Left lobe of liver (tissue), 2 donors: ENCODE measurements at regions not wholly inside any gene's neighbourhood (a gene's known extent, or its start where the extent isn't known, plus 50 kb on each side); places are given as distances from the start of the nearest gene placed in this dataset.

Experiments
- ATAC-seq: fragments of 200-7000 bp; cut with Tn5 transposase; one replicate; pipeline ENCODE4 v1.9.1; 2020; ENCODE audit warnings: mild to moderate bottlenecking, moderate library complexity
- DNase-seq: peaks from one replicate; pipeline ENCODE4 v3.0.0-alpha.2; 2020; ENCODE audit warnings: low spot score
- donor health status: DM: no; HTN: no; CAD: no; lungs with moderate emphysema.
- donor health status: DM: no; HTN: yes; CAD: no.

- ATAC-seq = no peak
- DNase-seq = no peak
Observed at GRCh38 chr16:62406387-62406786, 370.1 kb upstream of the CDH8 start.

DNA sequence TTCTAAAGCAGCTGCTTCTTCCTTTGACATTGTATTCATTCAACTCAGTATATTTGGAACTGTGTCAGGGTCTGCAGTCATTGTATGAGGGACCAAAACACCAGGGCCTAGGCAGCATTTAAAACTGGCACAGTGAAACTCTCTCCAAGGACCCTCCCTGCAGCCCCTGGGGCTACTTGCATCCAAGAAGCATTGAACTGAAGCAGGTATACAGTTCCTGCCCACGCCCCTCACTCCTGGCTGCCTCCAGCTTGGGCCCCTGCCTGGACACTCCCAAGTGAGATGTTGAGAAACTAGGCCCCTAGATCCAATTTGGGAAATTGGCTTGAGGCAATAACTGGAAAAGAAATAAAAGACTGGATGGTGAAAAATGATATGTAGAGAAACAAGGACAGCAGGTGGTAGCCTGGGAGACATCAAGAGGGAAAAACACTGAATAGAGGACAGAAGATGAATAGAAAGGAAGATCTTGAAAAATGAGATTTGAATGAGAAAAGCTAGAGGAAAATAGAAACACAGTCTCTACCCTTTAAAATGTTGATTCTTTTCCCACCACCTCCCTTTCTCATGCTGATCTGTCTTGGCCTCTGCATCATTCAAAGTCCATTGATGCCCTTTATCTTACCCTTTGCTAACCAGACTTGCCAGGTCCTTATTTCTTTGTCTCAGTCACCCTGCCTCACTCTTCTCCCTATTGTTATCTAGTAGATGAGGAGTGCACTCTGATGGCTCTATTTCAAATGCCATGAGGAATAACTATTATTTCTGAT is 368.8 kb upstream of the CDH8 start:
- ATAC-seq (no peak), DNase-seq (no peak)

GRCh38 chr16:62392698-62393097 is 356.5 kb upstream of the CDH8 start:
- ATAC-seq (no peak), DNase-seq (no peak)

GRCh38 chr16:62391940-62392339 is 355.7 kb upstream of the CDH8 start:
- ATAC-seq (no peak), DNase-seq (no peak)

DNA sequence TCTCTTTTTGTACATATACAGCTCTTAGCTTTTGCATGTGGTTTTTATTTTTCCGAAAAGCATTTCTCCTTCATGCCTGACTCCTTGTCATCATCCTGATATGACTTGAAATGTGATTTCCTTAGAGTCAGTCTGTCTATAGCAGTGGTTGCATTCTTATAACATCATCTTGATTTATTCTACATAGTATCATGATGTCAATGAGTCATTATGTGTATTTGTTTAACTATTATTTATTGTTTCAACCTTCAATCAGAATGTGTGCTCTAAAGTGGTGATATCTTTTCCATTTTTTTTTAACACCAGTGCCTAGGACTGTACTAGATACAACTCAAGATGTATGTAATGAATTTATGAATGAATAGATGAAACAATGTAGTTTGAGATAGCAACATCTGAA is 354.9 kb upstream of the CDH8 start:
- DNase-seq (no peak), ATAC-seq (no peak)

GRCh38 chr16:62390214-62390613 is 354.0 kb upstream of the CDH8 start:
- no peak for ATAC-seq
- no peak for DNase-seq

DNA sequence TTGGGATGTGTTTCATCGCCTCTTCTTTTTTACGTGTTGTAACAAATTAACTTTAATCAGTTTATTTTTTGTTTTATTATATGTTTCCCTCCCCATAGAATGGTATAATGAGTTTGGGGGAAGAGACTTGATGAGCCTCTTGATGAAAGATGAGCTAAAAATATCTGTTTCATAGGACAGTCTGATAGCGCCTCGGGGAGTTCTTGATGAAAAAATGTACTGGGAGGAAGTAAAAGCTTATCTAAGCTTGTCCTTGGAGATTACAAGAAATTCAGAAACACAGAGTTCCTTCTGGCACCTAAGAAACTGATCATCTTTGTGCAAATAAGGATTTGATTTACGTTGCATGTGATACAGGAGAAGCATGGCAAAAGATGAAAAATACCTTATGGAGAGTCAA is 350.2 kb upstream of the CDH8 start:
- no peak for ATAC-seq
- no peak for DNase-seq

DNA sequence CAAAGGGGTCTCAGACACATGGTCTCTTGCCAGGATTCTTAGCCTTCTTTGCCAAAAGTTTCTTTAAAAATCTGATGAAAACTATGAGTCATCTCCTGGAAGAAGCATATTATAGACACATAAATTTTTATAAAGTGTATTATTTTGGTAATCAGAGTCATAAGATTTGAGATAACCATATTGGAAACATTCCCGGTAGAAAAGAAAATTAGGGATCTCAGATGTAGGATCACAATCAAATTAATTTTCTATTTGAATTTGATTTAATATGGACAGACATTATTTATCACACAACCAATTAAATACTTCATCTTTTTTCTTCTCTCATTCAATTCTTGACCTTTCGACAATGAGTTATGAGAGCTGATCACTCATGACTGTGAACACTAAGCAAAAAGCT is 347.7 kb upstream of the CDH8 start:
- no peak for DNase-seq

DNA sequence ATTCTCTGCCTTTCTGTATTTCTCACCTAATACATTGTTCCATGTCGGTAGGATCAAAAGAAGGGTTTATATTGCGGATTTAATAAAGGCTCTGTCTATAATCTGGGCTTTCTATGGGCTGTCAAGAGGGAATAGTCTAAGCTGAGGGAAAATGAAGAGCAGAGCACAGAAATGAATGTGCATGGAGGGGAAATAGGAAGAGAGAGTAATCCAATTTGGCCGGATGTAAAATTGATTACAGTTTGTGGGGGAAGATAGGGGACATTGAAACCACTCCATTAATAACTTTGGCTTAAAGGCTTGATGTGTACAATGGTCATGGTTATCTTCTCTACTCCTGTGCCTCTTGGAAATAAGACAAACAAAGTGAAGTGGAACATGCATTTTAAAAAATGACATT is 334.2 kb upstream of the CDH8 start:
- DNase-seq (no peak), ATAC-seq (no peak)

More for the DNA sequence above, 347.7 kb upstream of the CDH8 start:
- ATAC-seq = no peak

DNA sequence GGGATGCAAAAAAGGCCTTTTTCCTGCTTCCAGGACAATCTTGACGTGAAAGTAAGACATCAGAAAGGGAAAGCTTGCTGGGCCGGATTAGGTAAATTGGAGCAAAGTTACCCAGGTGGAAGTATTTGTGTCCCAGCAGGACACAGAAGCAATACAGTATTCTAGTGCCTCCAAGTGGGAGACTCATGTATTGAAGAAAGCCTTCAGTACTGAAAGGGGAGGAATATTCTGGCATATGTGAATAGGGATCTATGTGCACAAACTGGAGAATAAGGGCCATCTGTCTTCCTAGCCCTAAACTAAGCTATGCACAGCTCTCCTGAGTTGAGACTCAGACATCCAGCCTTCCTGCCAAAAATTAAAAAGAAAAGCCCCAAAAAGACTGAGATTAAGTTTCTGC is 327.3 kb upstream of the CDH8 start:
- no peak for ATAC-seq
- no peak for DNase-seq

DNA sequence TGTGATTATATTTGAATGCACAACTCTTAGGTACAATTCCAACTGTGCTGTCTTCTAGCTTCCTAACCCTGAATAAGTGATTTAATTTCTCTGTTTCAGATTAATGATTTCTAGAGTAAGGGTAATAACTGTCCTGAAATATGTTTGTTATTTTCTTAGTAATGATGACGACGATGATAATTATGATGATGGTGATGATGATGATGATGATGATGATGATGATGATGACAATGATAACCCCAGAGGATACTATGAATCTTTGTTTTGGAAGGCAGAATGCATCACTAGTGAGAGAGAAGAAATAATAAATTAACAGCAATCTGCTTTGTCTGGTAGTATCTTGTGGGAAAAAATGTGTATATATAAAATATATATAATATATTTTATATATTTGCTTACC is 317.1 kb upstream of the CDH8 start:
- no peak for DNase-seq
- no peak for ATAC-seq

- no peak for ATAC-seq
Observed at GRCh38 chr16:62342216-62342615, 306.0 kb upstream of the CDH8 start.

DNA sequence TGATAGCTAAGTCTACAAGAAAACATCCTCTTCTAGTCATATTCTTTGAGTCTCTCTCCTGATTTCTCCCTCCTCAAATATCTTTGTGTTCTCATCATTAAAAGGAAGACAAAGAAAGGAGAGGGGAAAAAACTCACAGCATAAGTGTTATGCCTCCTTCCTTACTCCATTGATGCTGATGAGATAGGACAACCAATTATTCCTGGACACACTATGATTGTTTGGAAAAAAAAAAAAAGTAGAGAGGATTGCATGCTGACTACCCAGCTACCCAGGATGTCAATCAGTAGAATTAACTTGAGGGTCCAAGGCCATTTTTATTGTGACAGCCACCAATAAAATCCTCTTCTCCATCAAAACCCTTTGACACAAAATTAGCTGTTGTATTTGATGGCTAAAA is 299.1 kb upstream of the CDH8 start:
- no peak for ATAC-seq
- DNase-seq = no peak

More at GRCh38 chr16:62342216-62342615, 306.0 kb upstream of the CDH8 start:
- DNase-seq = no peak

DNA sequence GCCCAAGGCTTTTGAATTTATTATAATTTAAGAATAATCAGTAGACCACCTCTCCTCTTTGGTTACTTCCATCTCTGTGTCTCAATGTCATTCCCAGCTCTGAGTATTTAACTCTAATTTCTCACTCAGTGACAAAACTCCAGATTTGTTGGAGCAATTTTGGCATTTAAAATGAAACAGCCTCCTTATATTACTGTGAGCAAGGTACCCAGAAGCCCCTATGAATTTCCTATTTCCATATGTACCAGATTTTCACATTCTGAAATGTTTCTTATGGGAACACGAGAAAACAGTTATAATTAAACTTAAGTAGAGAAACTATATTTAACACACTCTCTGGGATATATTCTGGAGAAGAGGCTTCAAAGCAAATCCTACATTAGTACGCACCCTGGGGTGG is 285.4 kb upstream of the CDH8 start:
- ATAC-seq (no peak), DNase-seq (no peak)

DNA sequence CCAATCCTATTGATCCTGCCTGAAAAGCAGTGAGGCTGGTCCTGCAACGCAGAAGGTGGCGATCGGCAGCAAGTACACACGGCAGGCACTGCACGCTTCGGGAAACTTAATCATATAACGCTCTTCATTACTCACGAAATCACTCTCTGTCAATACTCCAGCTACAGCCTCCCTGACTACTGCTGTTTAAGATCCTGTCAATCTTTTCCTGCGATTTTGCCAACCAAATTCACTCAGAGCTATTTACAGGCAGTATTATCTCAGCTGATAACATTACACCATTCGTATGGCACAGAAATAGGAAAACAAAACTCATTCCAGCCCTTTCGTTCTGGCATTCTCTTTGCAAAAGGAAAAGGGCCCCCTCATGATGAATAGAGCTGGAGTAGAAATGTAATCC is 262.4 kb upstream of the CDH8 start:
- DNase-seq (no peak), ATAC-seq (no peak)

- DNase-seq = no peak
- ATAC-seq = no peak
Observed at GRCh38 chr16:62294213-62294972, 258.2 kb upstream of the CDH8 start.

- ATAC-seq = no peak
- DNase-seq = no peak
Observed at GRCh38 chr16:62288990-62289629, 252.9 kb upstream of the CDH8 start.

- ATAC-seq (no peak), DNase-seq (no peak)
Observed at GRCh38 chr16:62280506-62280905, 244.3 kb upstream of the CDH8 start.

- ATAC-seq = no peak
Observed at GRCh38 chr16:62277942-62278341, 241.7 kb upstream of the CDH8 start.

GRCh38 chr16:62276637-62277036 is 240.4 kb upstream of the CDH8 start:
- ATAC-seq (no peak), DNase-seq (no peak)

More at GRCh38 chr16:62277942-62278341, 241.7 kb upstream of the CDH8 start:
- no peak for DNase-seq

DNA sequence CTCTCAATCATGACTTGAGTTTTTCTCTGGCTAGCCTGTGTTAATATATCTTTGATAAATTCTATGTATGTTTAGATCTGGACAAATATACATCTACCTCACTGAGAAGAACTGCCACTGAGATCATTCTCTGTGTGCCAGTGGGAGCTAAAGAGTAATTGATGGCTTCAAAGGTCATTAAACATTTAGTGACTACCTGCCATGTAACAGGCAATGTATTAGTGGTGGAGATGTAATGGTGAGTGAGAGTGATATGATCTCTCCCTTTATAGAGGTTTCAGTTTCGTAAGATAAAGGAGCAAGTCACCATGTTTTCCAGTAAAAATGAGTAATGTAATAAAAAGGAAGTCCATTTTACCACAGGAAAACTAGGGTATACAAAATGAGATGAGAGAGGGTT is 235.8 kb upstream of the CDH8 start:
- DNase-seq (no peak), ATAC-seq (no peak)

- no peak for DNase-seq
- ATAC-seq = no peak
Observed at GRCh38 chr16:62261760-62262159, 225.5 kb upstream of the CDH8 start.
